ENCODE measurements at regions not wholly inside any gene's neighbourhood (a gene's known extent, or its start where the extent isn't known, plus 50 kb on each side); places are given as distances from the start of the nearest gene placed in this dataset.

GRCh38 chr10:131788386-131788785 is 112.4 kb upstream of the PPP2R2D start:
- H3K27me3 Mint-ChIP-seq (ENCODE audit: insufficient read depth) = peaks cover 2% of the 10 kb centered on the region

GRCh38 chr10:131789516-131789915 is 111.3 kb upstream of the PPP2R2D start:
- no peaks in the 10 kb centered on the region for H3K36me3 Mint-ChIP-seq (ENCODE audit: low read depth)
- peaks cover 5% of the 10 kb centered on the region for H3K9me3 Mint-ChIP-seq
- peaks cover 4% of the 10 kb centered on the region for H3K27me3 Mint-ChIP-seq (ENCODE audit: insufficient read depth)
- no peak overlapping the region for H3K4me3 Mint-ChIP-seq
- DNase-seq (ENCODE audit: low spot score) = no peak
- no peaks in the 10 kb centered on the region for H3K4me1 Mint-ChIP-seq (ENCODE audit: low read depth)
- intact Hi-C loops (cut with micrococcal nuclease) = no loop called here
- H3K27ac Mint-ChIP-seq = no peak overlapping the region

More at GRCh38 chr10:131788386-131788785, 112.4 kb upstream of the PPP2R2D start:
- Mint-ChIP-seq H3K27ac (no peak overlapping the region), H3K36me3 (ENCODE audit: low read depth) (no peaks in the 10 kb centered on the region), H3K4me3 (no peak overlapping the region), H3K9me3 (peaks cover 7% of the 10 kb centered on the region), H3K4me1 (ENCODE audit: low read depth) (no peaks in the 10 kb centered on the region)
- intact Hi-C loops (cut with micrococcal nuclease) = no loop called here
- no peak for DNase-seq (ENCODE audit: low spot score)

- no peaks in the 10 kb centered on the region for H3K4me1 Mint-ChIP-seq (ENCODE audit: low read depth)
- DNase-seq (ENCODE audit: low spot score) = peak; percentile 2
- H3K27ac Mint-ChIP-seq = no peak overlapping the region
- H3K36me3 Mint-ChIP-seq (ENCODE audit: low read depth) = no peaks in the 10 kb centered on the region
- H3K9me3 Mint-ChIP-seq = no peaks in the 10 kb centered on the region
- intact Hi-C loops (cut with micrococcal nuclease) = no loop called here
- no peak overlapping the region for H3K4me3 Mint-ChIP-seq
- H3K27me3 Mint-ChIP-seq (ENCODE audit: insufficient read depth) = peaks cover 4% of the 10 kb centered on the region
Observed at GRCh38 chr10:131790021-131790420, 110.8 kb upstream of the PPP2R2D start.

GRCh38 chr10:131792011-131792651 is 108.7 kb upstream of the PPP2R2D start:
- no peaks in the 10 kb centered on the region for H3K4me1 Mint-ChIP-seq (ENCODE audit: low read depth)

GRCh38 chr10:131792809-131793208 is 108.0 kb upstream of the PPP2R2D start:
- Mint-ChIP-seq H3K9me3 (no peaks in the 10 kb centered on the region), H3K4me1 (ENCODE audit: low read depth) (no peaks in the 10 kb centered on the region), H3K36me3 (ENCODE audit: low read depth) (no peaks in the 10 kb centered on the region), H3K27me3 (ENCODE audit: insufficient read depth) (peaks cover 4% of the 10 kb centered on the region), H3K27ac (no peak overlapping the region), H3K4me3 (no peak overlapping the region)
- intact Hi-C loops (cut with micrococcal nuclease) = no loop called here
- no peak for DNase-seq (ENCODE audit: low spot score)

More at GRCh38 chr10:131792011-131792651, 108.7 kb upstream of the PPP2R2D start:
- H3K27ac Mint-ChIP-seq = no peak overlapping the region
- intact Hi-C loops (cut with micrococcal nuclease) = no loop called here
- H3K9me3 Mint-ChIP-seq = no peaks in the 10 kb centered on the region
- H3K27me3 Mint-ChIP-seq (ENCODE audit: insufficient read depth) = peaks cover 4% of the 10 kb centered on the region
- no peak overlapping the region for H3K4me3 Mint-ChIP-seq
- DNase-seq (ENCODE audit: low spot score) = no peak
- H3K36me3 Mint-ChIP-seq (ENCODE audit: low read depth) = no peaks in the 10 kb centered on the region

- H3K9me3 Mint-ChIP-seq = peaks cover 10% of the 10 kb centered on the region
- no peak overlapping the region for H3K4me3 Mint-ChIP-seq
- no peaks in the 10 kb centered on the region for H3K36me3 Mint-ChIP-seq (ENCODE audit: low read depth)
- peaks cover 2% of the 10 kb centered on the region for H3K27me3 Mint-ChIP-seq (ENCODE audit: insufficient read depth)
- no peak for DNase-seq (ENCODE audit: low spot score)
- no peaks in the 10 kb centered on the region for H3K4me1 Mint-ChIP-seq (ENCODE audit: low read depth)
- H3K27ac Mint-ChIP-seq = no peak overlapping the region
- intact Hi-C loops (cut with micrococcal nuclease) = no loop called here
Observed at GRCh38 chr10:131795761-131796160, 105.0 kb upstream of the PPP2R2D start.

GRCh38 chr10:131797626-131798025 is 103.2 kb upstream of the PPP2R2D start:
- Mint-ChIP-seq H3K4me1 (ENCODE audit: low read depth) (no peaks in the 10 kb centered on the region), H3K36me3 (ENCODE audit: low read depth) (no peaks in the 10 kb centered on the region), H3K27ac (no peak overlapping the region), H3K9me3 (peaks cover 10% of the 10 kb centered on the region), H3K4me3 (no peak overlapping the region), H3K27me3 (ENCODE audit: insufficient read depth) (peaks cover 2% of the 10 kb centered on the region)
- intact Hi-C loops (cut with micrococcal nuclease) = no loop called here
- DNase-seq (ENCODE audit: low spot score) = no peak

GRCh38 chr10:131799429-131799828 is 101.4 kb upstream of the PPP2R2D start:
- no peak for DNase-seq (ENCODE audit: low spot score)
- Mint-ChIP-seq H3K4me1 (ENCODE audit: low read depth) (no peaks in the 10 kb centered on the region), H3K9me3 (peaks cover 10% of the 10 kb centered on the region), H3K36me3 (ENCODE audit: low read depth) (no peaks in the 10 kb centered on the region), H3K27ac (no peak overlapping the region), H3K4me3 (no peak overlapping the region), H3K27me3 (ENCODE audit: insufficient read depth) (no peaks in the 10 kb centered on the region)
- intact Hi-C loops (cut with micrococcal nuclease) = no loop called here

GRCh38 chr10:131802156-131802915 is 98.5 kb upstream of the PPP2R2D start:
- no peaks in the 10 kb centered on the region for H3K4me1 Mint-ChIP-seq (ENCODE audit: low read depth)
- no peak for DNase-seq (ENCODE audit: low spot score)
- H3K9me3 Mint-ChIP-seq = peaks cover 10% of the 10 kb centered on the region
- H3K27ac Mint-ChIP-seq = no peak overlapping the region
- H3K27me3 Mint-ChIP-seq (ENCODE audit: insufficient read depth) = no peaks in the 10 kb centered on the region
- no peaks in the 10 kb centered on the region for H3K36me3 Mint-ChIP-seq (ENCODE audit: low read depth)
- H3K4me3 Mint-ChIP-seq = no peak overlapping the region
- intact Hi-C loops (cut with micrococcal nuclease) = no loop called here

GRCh38 chr10:131802996-131803395 is 97.8 kb upstream of the PPP2R2D start:
- Mint-ChIP-seq H3K27ac (no peak overlapping the region), H3K4me1 (ENCODE audit: low read depth) (no peaks in the 10 kb centered on the region), H3K4me3 (no peak overlapping the region), H3K9me3 (peaks cover 10% of the 10 kb centered on the region), H3K27me3 (ENCODE audit: insufficient read depth) (no peaks in the 10 kb centered on the region), H3K36me3 (ENCODE audit: low read depth) (no peaks in the 10 kb centered on the region)
- intact Hi-C loops (cut with micrococcal nuclease) = no loop called here
- DNase-seq (ENCODE audit: low spot score) = no peak

- intact Hi-C loops (cut with micrococcal nuclease) = no loop called here
- DNase-seq (ENCODE audit: low spot score) = no peak
- no peak overlapping the region for H3K27ac Mint-ChIP-seq
- H3K4me3 Mint-ChIP-seq = no peak overlapping the region
- H3K27me3 Mint-ChIP-seq (ENCODE audit: insufficient read depth) = no peaks in the 10 kb centered on the region
- H3K36me3 Mint-ChIP-seq (ENCODE audit: low read depth) = no peaks in the 10 kb centered on the region
- H3K4me1 Mint-ChIP-seq (ENCODE audit: low read depth) = no peaks in the 10 kb centered on the region
- peaks cover 5% of the 10 kb centered on the region for H3K9me3 Mint-ChIP-seq
Observed at GRCh38 chr10:131803860-131804425, 96.9 kb upstream of the PPP2R2D start.

GRCh38 chr10:131804551-131805295 is 96.1 kb upstream of the PPP2R2D start:
- Mint-ChIP-seq H3K4me3 (no peak overlapping the region), H3K27ac (no peak overlapping the region), H3K9me3 (peaks cover 5% of the 10 kb centered on the region), H3K36me3 (ENCODE audit: low read depth) (no peaks in the 10 kb centered on the region), H3K4me1 (ENCODE audit: low read depth) (no peaks in the 10 kb centered on the region), H3K27me3 (ENCODE audit: insufficient read depth) (no peaks in the 10 kb centered on the region)
- intact Hi-C loops (cut with micrococcal nuclease) = no loop called here
- no peak for DNase-seq (ENCODE audit: low spot score)

- Mint-ChIP-seq H3K27ac (no peak overlapping the region), H3K4me1 (ENCODE audit: low read depth) (no peaks in the 10 kb centered on the region), H3K36me3 (ENCODE audit: low read depth) (no peaks in the 10 kb centered on the region), H3K4me3 (no peak overlapping the region), H3K9me3 (no peaks in the 10 kb centered on the region), H3K27me3 (ENCODE audit: insufficient read depth) (no peaks in the 10 kb centered on the region)
- no peak for DNase-seq (ENCODE audit: low spot score)
- intact Hi-C loops (cut with micrococcal nuclease) = no loop called here
Observed at GRCh38 chr10:131805696-131806095, 95.1 kb upstream of the PPP2R2D start.
